Natural killer cell (primary cell): ENCODE measurements at regions not wholly inside any gene's neighbourhood (a gene's known extent, or its start where the extent isn't known, plus 50 kb on each side); places are given as distances from the start of the nearest gene placed in this dataset.

Source experiments
- ATAC-seq, 3 donors: fragments of 150-1000 bp in 2 of 3; fragments of 200-7000 bp in 1 of 3; cut with Tn5 transposase; 1 replicate in 1 of 3; 2 replicates in 2 of 3; pipeline ENCODE4 v1.10.0; 2021; ENCODE audit warnings: mild to moderate bottlenecking in 2 of 3, moderate library complexity in 2 of 3
- DNase-seq, 2 donors: peaks; one replicate each; pipeline versions ENCODE4 v3.0.0 to v3.0.0-alpha.2; 2013 to 2021; ENCODE audit warnings: mixed read lengths in 1 of 2
- H3K27ac ChIP-seq: one replicate; pipeline ENCODE4 v1.5.1; 2013; ENCODE audit warnings: mild to moderate bottlenecking, low read length
- H3K27me3 ChIP-seq: one replicate; pipeline ENCODE4 v1.6.1; 2013; ENCODE audit warnings: low read length; ENCODE audit not compliant: control insufficient read depth, insufficient read depth
- H3K36me3 ChIP-seq: one replicate; pipeline ENCODE4 v1.6.1; 2013; ENCODE audit warnings: low read length; ENCODE audit not compliant: control insufficient read depth, insufficient read depth
- H3K4me1 ChIP-seq: one replicate; pipeline ENCODE4 v1.6.1; 2013; ENCODE audit warnings: low read length; ENCODE audit not compliant: control insufficient read depth, insufficient read depth
- H3K4me3 ChIP-seq: one replicate; pipeline ENCODE4 v1.5.1; 2013; ENCODE audit warnings: low read length
- H3K9me3 ChIP-seq: one replicate; pipeline ENCODE4 v1.6.1; 2013; ENCODE audit warnings: low read length; ENCODE audit not compliant: control insufficient read depth, insufficient read depth
- H3K27ac Mint-ChIP-seq, 2 donors: one replicate each; pipeline ENCODE4 v1.8.0; 2022; ENCODE audit warnings: mild to moderate bottlenecking in 2 of 2, mixed read lengths in 2 of 2, moderate library complexity in 1 of 2
- H3K27me3 Mint-ChIP-seq, 2 donors: one replicate each; pipeline ENCODE4 v1.8.0; 2022; ENCODE audit warnings: low read depth in 2 of 2, mixed read lengths in 2 of 2
- H3K36me3 Mint-ChIP-seq: one replicate; pipeline ENCODE4 v1.8.0; 2022; ENCODE audit warnings: mixed read lengths
- H3K4me1 Mint-ChIP-seq, 2 donors: one replicate each; pipeline ENCODE4 v1.8.0; 2022; ENCODE audit warnings: mixed read lengths in 2 of 2
- H3K4me3 Mint-ChIP-seq: one replicate; pipeline ENCODE4 v1.8.0; 2022; ENCODE audit warnings: mild to moderate bottlenecking, moderate library complexity, mixed read lengths
- H3K9me3 Mint-ChIP-seq, 2 donors: one replicate each; pipeline ENCODE4 v1.8.0; 2022; ENCODE audit warnings: mixed read lengths in 2 of 2
- CTCF ChIP-seq: fragments of 200-600 bp; IDR thresholded peaks from one replicate; pipeline ENCODE4 v1.8.0; 2022; ENCODE audit warnings: antibody characterized with exemption
- WGBS: methylation state at CpG from one replicate; pipeline ENCODE4 v1.1.7; 2013; ENCODE audit warnings: missing lambda C conversion rate; ENCODE audit not compliant: insufficient coverage; 5-methylcytosine and 5-hydroxymethylcytosine counted together
- intact Hi-C: fragments of 100-400 bp; cut with micrococcal nuclease; formaldehyde crosslinking; loops from one replicate; pipeline ENCODE4 v1.14.2; 2022

GRCh38 chr4:143097751-143098150 is 87.0 kb upstream of the USP38 start:
- Histone ChIP-seq H3K36me3 (no peaks in the 10 kb centered on the region), H3K4me3 (no peak overlapping the region), H3K27me3 (no peaks in the 10 kb centered on the region), H3K4me1 (no peaks in the 10 kb centered on the region), H3K27ac (no peak overlapping the region), H3K9me3 (no peaks in the 10 kb centered on the region)
- DNase-seq (no peak), ATAC-seq (no peak)
- H3K36me3 Mint-ChIP-seq = no peaks in the 10 kb centered on the region
- intact Hi-C loops = no loop called here
- H3K9me3 Mint-ChIP-seq = peaks cover 0 to 2% of the 10 kb centered on the region in 2 donors
- no peaks in the 10 kb centered on the region for H3K4me1 Mint-ChIP-seq
- TF ChIP-seq CTCF = no peak
- WGBS = 82% methylated on average over 4 of the region's 4 CpGs
- H3K27me3 Mint-ChIP-seq = no peaks in the 10 kb centered on the region
- H3K27ac Mint-ChIP-seq = no peak overlapping the region
- H3K4me3 Mint-ChIP-seq = no peak overlapping the region

GRCh38 chr4:143099693-143100092 is 85.0 kb upstream of the USP38 start:
- H3K4me3 Mint-ChIP-seq = no peak overlapping the region
- Histone ChIP-seq H3K4me1 (no peaks in the 10 kb centered on the region), H3K9me3 (no peaks in the 10 kb centered on the region), H3K27ac (no peak overlapping the region), H3K27me3 (no peaks in the 10 kb centered on the region), H3K4me3 (no peak overlapping the region), H3K36me3 (no peaks in the 10 kb centered on the region)
- DNase-seq (no peak), ATAC-seq (no peak)
- no peak overlapping the region for H3K27ac Mint-ChIP-seq
- H3K4me1 Mint-ChIP-seq = no peaks in the 10 kb centered on the region
- H3K9me3 Mint-ChIP-seq = peaks cover 0 to 2% of the 10 kb centered on the region in 2 donors
- H3K27me3 Mint-ChIP-seq = no peaks in the 10 kb centered on the region
- H3K36me3 Mint-ChIP-seq = no peaks in the 10 kb centered on the region
- WGBS = 88% methylated on average over 3 of the region's 3 CpGs
- intact Hi-C loops = no loop called here
- TF ChIP-seq CTCF = no peak

- Mint-ChIP-seq H3K36me3 (no peaks in the 10 kb centered on the region), H3K4me1 (no peaks in the 10 kb centered on the region), H3K4me3 (no peak overlapping the region), H3K9me3 (peaks cover 0 to 4% of the 10 kb centered on the region in 2 donors), H3K27me3 (peaks cover 0 to 6% of the 10 kb centered on the region in 2 donors), H3K27ac (no peak overlapping the region)
- H3K27me3 ChIP-seq = no peaks in the 10 kb centered on the region
- DNase-seq = no peak
- no peaks in the 10 kb centered on the region for H3K36me3 ChIP-seq
- no peak overlapping the region for H3K4me3 ChIP-seq
- H3K9me3 ChIP-seq = no peaks in the 10 kb centered on the region
- TF ChIP-seq CTCF = no peak
- H3K4me1 ChIP-seq = no peaks in the 10 kb centered on the region
- no peak overlapping the region for H3K27ac ChIP-seq
- no peak for ATAC-seq
- intact Hi-C loops = no loop called here
These were observed 75.3 kb upstream of the USP38 start for GRCh38 chr4:143109376-143109775.

GRCh38 chr4:143118663-143119062 is 66.1 kb upstream of the USP38 start:
- no peaks in the 10 kb centered on the region for H3K27me3 ChIP-seq
- Mint-ChIP-seq H3K36me3 (no peaks in the 10 kb centered on the region), H3K4me1 (no peaks in the 10 kb centered on the region), H3K9me3 (peaks cover 2 to 5% of the 10 kb centered on the region in 2 donors), H3K27ac (no peak overlapping the region), H3K27me3 (peaks cover 0 to 3% of the 10 kb centered on the region in 2 donors), H3K4me3 (no peak overlapping the region)
- H3K4me1 ChIP-seq = no peaks in the 10 kb centered on the region
- ATAC-seq (no peak), DNase-seq (no peak)
- WGBS = 92% methylated on average over 1 of the region's 1 CpG
- no peak overlapping the region for H3K27ac ChIP-seq
- H3K9me3 ChIP-seq = no peaks in the 10 kb centered on the region
- H3K36me3 ChIP-seq = no peaks in the 10 kb centered on the region
- intact Hi-C loops = no loop called here
- no peak for TF ChIP-seq CTCF
- H3K4me3 ChIP-seq = no peak overlapping the region
